ENCODE measurements at regions not wholly inside any gene's neighbourhood (a gene's known extent, or its start where the extent isn't known, plus 50 kb on each side); places are given as distances from the start of the nearest gene placed in this dataset.
"Not testable (repeated sequence)": the region's sequence is repeated elsewhere in the genome, so short reads cannot be mapped to it uniquely, and the experiment has no call there.

DNA sequence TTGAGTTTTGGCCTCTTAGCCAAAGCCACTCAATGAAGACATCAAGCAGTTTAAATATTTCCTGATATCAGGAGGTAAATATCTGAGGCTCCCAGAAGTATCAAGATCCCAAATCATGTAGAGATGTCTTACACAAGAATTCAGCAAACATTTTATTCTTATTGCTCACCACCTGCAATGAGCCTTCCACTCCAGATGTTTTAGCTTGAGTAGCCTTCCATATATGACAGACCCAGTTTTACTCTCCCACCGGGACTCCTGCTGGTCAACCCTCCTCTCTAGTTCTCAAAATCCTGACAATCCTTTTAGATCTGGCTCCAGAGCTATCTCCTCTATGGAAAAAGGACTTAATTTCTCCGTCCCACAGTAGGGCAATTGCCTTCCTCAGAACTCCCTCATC, 404.4 kb downstream of the KCNA4 start:
- DNase-seq: no peak

DNA sequence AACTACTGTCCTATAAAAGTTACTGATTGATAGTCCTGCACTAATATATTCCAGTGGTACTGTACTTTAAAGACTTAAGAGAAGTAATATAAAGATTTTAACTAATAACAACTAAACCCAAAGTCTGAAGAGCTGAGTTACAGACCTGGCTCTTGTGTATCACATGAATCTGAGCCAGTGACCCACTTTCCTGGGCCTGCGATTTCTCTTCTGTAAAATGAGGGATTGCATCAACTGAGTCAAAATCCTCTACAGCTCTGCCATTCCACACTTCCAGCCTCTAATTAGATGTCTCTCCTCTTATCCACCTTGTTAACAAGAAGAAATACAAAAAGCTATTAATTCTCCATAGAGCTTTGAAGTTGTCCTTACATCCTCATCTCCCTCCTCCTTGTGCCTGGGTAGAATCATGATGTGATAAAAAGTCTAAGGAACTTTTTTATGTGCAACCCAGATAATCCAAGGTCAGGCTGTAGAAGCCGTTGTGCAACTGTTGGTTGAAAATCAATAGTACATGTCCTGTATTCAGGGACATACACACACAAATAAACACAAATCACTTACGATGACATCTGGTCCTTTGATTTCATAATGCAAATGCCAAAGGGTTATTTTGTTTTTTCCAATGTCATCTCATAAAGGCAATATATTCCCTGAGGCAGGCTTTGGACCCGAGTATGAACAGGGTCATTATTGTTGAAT, 410.3 kb downstream of the KCNA4 start:
- no peak for DNase-seq

DNA sequence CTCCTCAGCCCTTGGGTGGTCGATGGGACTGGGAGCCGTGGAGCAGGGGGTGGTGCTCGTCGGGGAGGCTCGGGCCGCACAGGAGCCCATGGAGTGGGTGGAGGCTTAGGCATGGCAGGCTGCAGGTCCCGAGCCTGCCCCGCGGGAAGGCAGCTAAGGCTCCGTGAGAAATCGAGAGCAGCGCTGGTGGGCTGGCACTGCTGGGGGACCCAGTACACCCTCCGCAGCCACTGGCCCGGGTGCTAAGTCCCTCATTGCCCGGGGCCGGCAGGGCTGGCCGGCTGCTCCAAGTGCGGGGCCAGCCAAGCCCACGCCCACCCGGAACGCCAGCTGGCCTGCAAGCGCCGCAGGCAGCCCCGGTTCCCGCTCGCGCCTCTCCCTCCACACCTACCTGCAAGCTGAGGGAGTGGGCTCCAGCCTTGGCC, 416.7 kb downstream of the KCNA4 start:
- DNase-seq: not testable (repeated sequence)

DNA sequence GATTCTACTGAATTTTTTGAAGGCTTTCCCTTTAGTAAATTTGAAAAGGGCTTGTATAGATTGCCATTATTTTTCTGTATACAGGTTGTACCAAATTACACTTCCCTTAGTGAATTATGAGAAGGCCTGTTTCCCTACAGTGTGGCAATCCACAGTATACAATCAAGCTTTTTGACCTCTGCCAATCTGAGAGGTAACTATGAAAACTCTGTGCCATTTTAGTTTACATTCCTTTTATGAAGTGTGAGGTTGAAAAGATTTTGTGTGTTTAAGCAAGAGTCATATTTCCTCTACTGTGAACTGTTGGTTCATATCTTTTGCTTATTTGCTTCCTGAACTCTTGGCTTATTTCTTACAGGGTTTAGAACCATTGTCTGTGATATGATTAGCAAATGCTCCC, 432.5 kb downstream of the KCNA4 start:
- no peak for DNase-seq

GRCh38 chr11:29578806-29579205, 438.0 kb downstream of the KCNA4 start:
- no peak for DNase-seq

DNA sequence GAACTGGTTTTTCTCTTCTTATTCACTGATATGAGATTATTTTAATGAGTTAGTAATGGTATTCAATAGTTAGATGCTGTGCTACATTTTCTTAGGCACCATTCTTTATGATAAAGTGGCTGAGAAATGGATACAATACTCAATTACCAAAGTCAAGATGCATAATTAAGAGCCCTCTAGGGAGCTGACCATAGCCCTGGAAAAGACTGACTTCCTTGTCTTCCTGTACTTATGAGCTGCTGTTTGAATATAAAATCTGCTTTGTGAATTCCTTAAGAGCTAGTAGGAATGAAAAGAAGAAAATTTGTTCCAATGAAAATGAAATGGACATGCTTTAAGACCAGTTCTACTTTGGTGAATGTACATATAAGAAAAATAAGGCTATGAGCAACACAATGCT, 452.3 kb downstream of the KCNA4 start:
- no peak for DNase-seq

DNA sequence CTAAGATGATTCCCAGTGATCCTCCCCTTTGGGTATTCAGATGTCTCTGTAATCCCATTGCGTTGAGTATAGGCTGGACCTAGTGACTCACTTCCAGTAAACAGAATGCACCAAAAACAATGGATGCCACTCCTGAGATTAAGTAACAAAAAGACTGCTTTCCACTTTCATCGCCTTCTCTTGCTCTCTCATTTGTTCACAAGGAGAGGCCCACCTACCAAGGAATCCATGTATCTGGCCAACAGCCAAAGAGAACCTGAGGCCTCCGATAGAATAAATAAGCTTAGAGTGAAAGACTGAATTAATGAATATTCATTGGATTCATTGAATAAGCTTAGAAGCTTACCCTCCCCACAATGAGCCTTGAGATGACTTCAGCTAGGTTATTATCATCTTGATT, 454.6 kb downstream of the KCNA4 start:
- DNase-seq: no peak

GRCh38 chr11:29553990-29554389, 462.8 kb downstream of the KCNA4 start:
- DNase-seq: no peak

- no peak for DNase-seq
Observed at GRCh38 chr11:29538339-29539036, 478.3 kb downstream of the KCNA4 start.

DNA sequence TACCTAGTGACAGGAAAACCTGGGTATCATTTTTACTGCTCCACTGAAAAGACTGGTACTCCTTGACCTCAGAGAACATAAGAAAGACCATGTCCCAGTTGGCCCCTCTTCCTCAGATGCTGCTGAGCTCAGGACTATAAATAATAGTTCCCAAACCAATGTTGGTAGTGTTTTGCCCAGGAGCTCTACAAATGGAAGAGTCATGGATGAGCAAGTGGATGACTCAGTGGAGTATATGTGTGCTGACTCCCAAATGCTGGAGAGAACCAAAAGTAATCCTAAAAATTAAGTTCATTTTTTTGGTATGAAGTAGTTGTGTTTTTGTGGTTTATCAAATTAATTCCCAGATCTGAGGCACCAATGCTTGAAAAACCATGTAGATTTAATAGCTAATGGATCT, 482.0 kb downstream of the KCNA4 start:
- no peak for DNase-seq

DNA sequence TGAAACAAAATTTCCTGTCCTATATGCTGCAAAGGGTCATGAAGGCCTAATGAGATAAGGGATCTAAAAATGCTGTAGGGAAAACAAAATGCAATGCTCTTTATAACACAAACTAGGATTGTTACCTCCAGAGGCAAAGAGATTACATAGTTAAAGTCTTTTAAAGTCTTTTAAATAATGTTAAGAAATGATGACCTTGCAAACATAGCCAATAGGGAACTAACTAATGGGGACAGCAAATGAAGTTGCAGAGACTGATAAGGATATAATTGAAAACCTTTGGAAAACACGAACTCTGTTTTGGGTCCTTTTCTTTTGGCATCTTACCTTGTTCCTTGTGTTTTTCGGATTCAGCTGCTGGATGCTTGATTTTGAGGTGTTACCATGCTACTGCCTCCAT, 485.9 kb downstream of the KCNA4 start:
- DNase-seq: no peak

DNA sequence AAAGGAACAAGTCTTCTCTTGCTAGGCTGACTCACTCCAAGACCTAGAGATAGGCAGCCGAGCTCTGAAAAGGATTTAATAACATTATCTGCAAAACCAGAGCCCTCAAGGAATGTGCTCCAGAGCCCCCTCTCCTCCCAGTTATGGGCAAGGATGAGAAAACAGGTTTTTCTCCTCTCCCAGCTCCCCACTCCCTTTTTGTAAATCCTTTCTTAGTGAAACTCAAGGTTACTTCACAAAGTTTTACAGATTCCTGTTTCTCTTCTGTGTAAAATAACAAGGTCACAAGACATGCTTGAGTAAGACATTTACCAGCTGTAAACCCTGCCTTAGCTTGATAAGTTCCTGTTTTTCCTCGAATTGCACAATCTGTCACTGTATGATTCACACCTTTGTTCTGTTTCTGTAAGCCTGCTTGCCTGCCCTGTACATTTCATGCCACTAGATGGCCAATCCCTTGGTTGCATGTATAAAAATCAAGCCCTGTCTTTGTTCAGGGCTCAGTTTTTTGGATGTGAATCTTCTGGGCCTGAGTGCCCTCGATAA, 489.4 kb downstream of the KCNA4 start:
- DNase-seq: peak; percentile 43 to 74

DNA sequence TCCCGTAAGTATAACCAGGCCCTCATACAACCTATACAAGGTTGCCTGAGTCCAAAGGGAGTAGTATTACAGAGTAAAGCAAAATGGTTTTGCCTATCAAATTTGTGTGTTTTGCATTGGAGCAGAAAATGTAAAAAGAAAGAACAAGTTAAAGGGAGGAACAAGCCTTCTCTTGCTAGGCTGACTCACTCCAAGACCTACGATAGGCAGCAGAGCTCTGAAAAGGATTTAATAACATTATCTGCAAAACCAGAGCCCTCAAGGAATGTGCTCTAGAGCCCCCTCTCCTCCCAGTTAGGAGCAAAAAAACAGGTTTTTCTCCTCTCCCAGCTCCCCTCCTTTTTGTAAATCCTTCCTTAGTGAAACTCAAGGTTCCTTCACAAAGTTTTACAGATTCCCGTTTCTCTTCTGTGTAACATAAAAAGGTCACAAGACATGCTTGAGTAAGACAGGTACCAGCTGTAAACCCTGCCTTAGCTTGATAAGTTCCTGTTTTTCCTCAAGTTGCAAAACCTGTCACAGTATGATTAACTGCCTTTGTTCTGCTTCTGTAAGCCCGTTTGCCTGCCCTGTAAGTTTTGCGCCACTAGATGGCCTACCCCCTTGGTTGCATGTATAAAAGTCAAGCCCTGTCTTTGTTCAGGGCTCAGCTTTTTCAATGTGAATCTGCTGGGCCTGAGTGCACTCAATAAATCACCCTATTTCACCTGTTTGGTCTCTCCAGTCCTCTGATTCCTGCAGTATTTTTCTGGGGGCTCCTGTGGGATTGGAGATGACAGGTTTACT, 498.2 kb downstream of the KCNA4 start:
- no peak for DNase-seq

DNA sequence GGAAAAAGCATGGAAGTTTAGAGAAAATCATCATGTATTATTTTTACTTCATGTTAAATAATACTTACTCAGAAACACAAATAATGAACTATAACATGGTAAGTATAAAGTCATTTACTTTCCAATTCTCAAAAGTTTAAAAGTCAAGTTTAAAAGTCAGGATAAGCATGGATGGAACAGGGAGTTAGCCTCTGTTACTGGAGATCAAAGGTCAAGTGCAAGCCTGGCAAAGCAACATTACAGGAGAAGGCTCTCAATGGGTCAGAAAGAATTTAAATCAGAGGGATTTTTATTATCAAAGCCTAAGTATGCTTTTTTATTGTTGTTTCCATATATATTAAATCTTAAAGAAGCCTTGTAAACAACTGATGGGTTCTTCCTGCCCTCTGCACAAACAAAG, 505.4 kb downstream of the KCNA4 start:
- no peak for DNase-seq

GRCh38 chr11:29507376-29507775, 509.5 kb downstream of the KCNA4 start:
- DNase-seq: no peak

DNA sequence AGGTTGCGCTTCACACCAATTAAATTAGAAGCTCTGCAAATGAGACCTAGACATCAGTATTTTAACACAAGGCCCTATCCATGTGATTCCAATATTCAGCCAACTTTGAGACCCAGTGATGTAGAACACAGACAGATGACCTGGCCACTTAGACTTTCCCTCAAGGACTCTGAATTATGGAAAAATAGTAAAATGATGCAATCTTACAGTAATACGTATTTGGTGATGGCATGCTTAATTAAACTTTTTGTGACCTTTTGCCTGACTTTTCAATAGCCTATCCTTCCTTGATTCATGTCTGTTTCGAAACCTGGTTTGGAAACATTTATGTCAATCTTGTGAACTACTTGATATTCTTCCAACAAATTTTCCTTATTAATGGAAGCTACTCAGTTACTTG, 521.2 kb downstream of the KCNA4 start:
- DNase-seq: no peak

DNA sequence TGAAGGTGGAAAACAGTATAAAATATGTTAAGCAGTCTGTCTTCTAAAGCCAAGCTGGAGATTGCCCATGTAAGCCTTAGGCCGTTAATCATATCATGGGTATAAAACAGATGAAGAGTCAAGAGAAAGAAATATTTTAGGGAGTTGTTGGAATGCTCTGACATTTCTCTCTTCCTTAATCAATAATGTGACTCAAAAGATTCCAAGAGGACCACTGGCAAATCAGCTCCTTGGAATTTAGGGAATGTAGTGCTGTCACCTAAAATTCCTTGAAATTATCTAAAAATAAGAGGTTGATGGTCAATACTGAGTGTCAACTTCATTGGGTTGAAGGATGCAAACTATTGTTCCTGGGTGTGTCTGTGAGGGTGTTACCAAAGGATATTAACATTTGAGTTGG, 525.9 kb downstream of the KCNA4 start:
- DNase-seq: no peak

GRCh38 chr11:29486301-29486700, 530.5 kb downstream of the KCNA4 start:
- no peak for DNase-seq

- DNase-seq: no peak
Observed at GRCh38 chr11:29485641-29486040, 531.2 kb downstream of the KCNA4 start.

DNA sequence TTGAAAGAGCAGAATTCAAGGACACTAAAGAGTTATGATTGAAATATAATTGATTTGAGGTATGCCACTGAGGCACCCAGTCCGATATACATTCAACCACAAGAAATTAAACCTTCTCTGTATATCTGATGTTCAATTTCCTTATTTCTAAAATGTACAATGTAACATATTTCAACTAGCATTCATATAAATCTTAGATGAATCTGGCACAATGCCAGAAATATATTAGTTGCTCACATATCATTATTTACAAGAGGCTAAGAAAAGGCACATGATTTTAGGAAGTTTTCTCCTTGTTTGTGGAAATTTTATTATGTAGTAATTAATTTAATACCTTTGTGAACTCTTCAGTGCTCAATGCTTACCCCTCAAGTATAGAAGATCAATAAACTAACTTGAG, 532.3 kb downstream of the KCNA4 start:
- no peak for DNase-seq

DNA sequence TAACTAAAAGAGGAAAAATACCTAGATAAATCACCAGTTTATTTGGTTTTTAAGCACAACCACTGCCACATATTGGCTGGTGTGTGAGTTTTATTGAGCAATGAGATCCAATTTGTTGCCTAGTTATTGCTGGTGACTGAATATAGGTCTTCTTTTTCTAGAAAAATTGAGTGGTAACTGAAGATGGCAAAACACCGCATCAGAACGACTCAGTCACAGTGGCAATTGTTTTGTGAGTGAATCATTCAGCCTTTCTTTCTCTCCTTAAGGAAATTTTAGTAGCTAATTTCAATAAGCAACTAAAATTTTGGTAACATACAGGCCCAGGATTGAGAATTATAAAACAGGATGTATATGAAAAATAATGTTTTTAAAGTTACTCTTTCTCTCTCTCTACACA, 533.0 kb downstream of the KCNA4 start:
- DNase-seq: no peak

DNA sequence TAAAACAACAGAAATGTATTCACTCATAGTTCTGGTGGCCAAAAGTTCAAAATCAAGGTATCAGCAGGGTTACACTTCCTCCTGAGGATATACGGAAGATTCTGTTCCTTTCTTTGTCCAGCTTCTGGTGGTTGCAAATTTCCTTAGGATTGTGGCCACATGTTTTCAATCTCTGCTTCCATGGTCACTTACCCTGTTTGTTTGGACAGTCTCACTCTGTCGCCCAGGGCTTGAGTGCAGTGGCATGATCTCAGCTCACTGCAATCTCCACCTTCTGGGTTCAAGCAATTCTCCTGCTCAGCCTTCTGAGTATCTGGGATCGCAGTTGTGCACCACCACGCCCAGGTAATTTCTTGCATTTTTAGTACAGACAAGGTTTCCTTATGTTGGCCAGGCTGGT, 534.3 kb downstream of the KCNA4 start:
- no peak for DNase-seq

DNA sequence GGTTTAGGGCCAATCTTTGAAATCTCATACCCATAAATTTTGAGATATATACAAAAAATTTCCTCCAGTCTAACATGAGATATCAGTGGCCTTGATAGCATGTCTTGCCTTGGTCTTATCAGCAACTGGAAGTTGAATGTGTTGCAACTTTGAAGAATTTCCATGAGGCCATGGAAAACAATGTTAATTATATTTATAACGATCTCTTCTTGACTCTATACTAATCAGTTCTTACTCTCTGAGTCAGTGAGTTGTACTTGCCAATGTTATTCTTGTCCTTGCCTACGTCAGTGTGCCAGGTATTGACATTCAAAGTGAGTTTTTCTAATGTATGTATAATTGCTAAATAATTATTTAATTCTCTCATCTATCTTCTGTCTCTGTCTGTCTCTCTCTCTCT, 535.1 kb downstream of the KCNA4 start:
- no peak for DNase-seq

GRCh38 chr11:29480981-29481380, 535.8 kb downstream of the KCNA4 start:
- DNase-seq: no peak
